Caco-2 (cell line): ENCODE measurements at regions not wholly inside any gene's neighbourhood (a gene's known extent, or its start where the extent isn't known, plus 50 kb on each side); places are given as distances from the start of the nearest gene placed in this dataset.
A peak's percentile ranks its signal among the peaks of the same experiment; 100 is the strongest.

Source experiments
- BruUV-seq: library from RNA; stranded (reverse); fragments of 400-500 nt; replicated peaks from 2 replicates; lab custom pipeline; 2021; lab: Mats Ljungman, UMichigan
- CTCF ChIA-PET: fragments of 300-600 bp; sonication (Branson Sonifier 250); formaldehyde crosslinking; loops from one replicate; lab custom pipeline; 2022; ENCODE audit warnings: antibody characterized with exemption; lab: Charles Lee
- POLR2A ChIA-PET: fragments of 300-600 bp; sonication (Branson Sonifier 250); formaldehyde crosslinking; loops from one replicate; lab custom pipeline; 2022; ENCODE audit warnings: antibody characterized with exemption; lab: Charles Lee
- DNase-seq, 2 experiments: peaks; one replicate each; pipeline versions ENCODE4 v3.0.0 to v3.0.0-alpha.2; 2020 to 2022
- H3K27me3 ChIP-seq: replicated peaks from 2 replicates; pipeline ENCODE4 v1.6.0; 2011; ENCODE audit warnings: low read length; ENCODE audit not compliant: control insufficient read depth, insufficient read depth
- H3K36me3 ChIP-seq: 2 replicates; pipeline ENCODE4 v1.5.1; 2011; ENCODE audit warnings: low read length; ENCODE audit not compliant: control insufficient read depth, insufficient read depth
- H3K4me1 ChIP-seq: fragments of 250-450 bp; sonication (Bioruptor Pico); 2 replicates; pipeline ENCODE4 v1.5.1; 2020; ENCODE audit warnings: mild to moderate bottlenecking
- H3K4me3 ChIP-seq: 2 replicates; pipeline ENCODE4 v1.5.1; 2011; ENCODE audit warnings: low read depth, mild to moderate bottlenecking, control low read depth, low read length
- H3K9me3 ChIP-seq: fragments of 250-450 bp; sonication (Bioruptor Pico); 2 replicates; pipeline ENCODE4 v1.5.1; 2020; ENCODE audit warnings: mild to moderate bottlenecking, moderate library complexity
- H3K27ac Mint-ChIP-seq: one replicate; pipeline ENCODE4 v1.8.0; 2022; ENCODE audit warnings: mixed read lengths; ENCODE audit not compliant: unreplicated experiment
- H3K27me3 Mint-ChIP-seq: one replicate; pipeline ENCODE4 v1.8.0; 2022; ENCODE audit warnings: mixed read lengths; ENCODE audit not compliant: insufficient read depth, unreplicated experiment
- H3K36me3 Mint-ChIP-seq: one replicate; pipeline ENCODE4 v1.8.0; 2022; ENCODE audit warnings: mild to moderate bottlenecking, mixed read lengths; ENCODE audit not compliant: insufficient read depth, unreplicated experiment
- H3K4me1 Mint-ChIP-seq: one replicate; pipeline ENCODE4 v1.8.0; 2022; ENCODE audit warnings: low read depth, mixed read lengths; ENCODE audit not compliant: unreplicated experiment
- H3K4me3 Mint-ChIP-seq: one replicate; pipeline ENCODE4 v1.8.0; 2022; ENCODE audit warnings: mild to moderate bottlenecking, moderate library complexity, mixed read lengths; ENCODE audit not compliant: unreplicated experiment
- H3K9me3 Mint-ChIP-seq: one replicate; pipeline ENCODE4 v1.8.0; 2022; ENCODE audit warnings: mixed read lengths; ENCODE audit not compliant: unreplicated experiment
- CTCF ChIP-seq, 2 experiments: fragments of 200-600 bp in 1 of 2; IDR thresholded peaks; 1 replicate in 1 of 2; 2 replicates in 1 of 2; pipeline versions ENCODE4 v1.5.1 to v1.8.0; 2011 to 2022; ENCODE audit warnings: antibody characterized with exemption in 1 of 2, control low read depth in 1 of 2, inconsistent platforms in 1 of 2, low read depth in 1 of 2, low read length in 1 of 2, mild to moderate bottlenecking in 1 of 2, moderate library complexity in 1 of 2; ENCODE audit not compliant: insufficient read depth in 1 of 2, severe bottlenecking in 1 of 2, unreplicated experiment in 1 of 2
- intact Hi-C: fragments of 100-400 bp; cut with micrococcal nuclease; formaldehyde crosslinking; loops from one replicate; pipeline ENCODE4 v1.10.0; 2022; ENCODE audit not compliant: unreplicated experiment

GRCh38 chr16:17839907-17840306 lies 369.1 kb upstream of the XYLT1 start:
- BruUV-seq: no TSS peak
- CTCF ChIA-PET: no interaction called here

GRCh38 chr16:17839272-17839671 lies 368.5 kb upstream of the XYLT1 start:
- Mint-ChIP-seq H3K27me3 (peaks cover 18% of the 10 kb centered on the region), H3K36me3 (no peaks in the 10 kb centered on the region), H3K4me1 (no peaks in the 10 kb centered on the region), H3K27ac (no peak overlapping the region), H3K4me3 (no peak overlapping the region), H3K9me3 (no peaks in the 10 kb centered on the region)
- no peaks in the 10 kb centered on the region for H3K36me3 ChIP-seq
- no peaks in the 10 kb centered on the region for H3K4me1 ChIP-seq
- DNase-seq: no peak
- no peaks in the 10 kb centered on the region for H3K9me3 ChIP-seq
- no peak overlapping the region for H3K4me3 ChIP-seq
- no peak for TF ChIP-seq CTCF (IDR thresholded peaks at IDR 0.05; ENCODE audit: insufficient read depth in 1 of 2, low read depth in 1 of 2, low read length in 1 of 2, severe bottlenecking in 1 of 2, unreplicated experiment in 1 of 2)
- intact Hi-C loops: no loop called here
- CTCF ChIA-PET: no interaction called here
- H3K27me3 ChIP-seq: no peaks in the 10 kb centered on the region
- POLR2A ChIA-PET: no interaction called here
- BruUV-seq: no TSS peak

More at GRCh38 chr16:17839907-17840306, 369.1 kb upstream of the XYLT1 start:
- no peaks in the 10 kb centered on the region for H3K4me1 ChIP-seq
- no peak overlapping the region for H3K4me3 Mint-ChIP-seq
- DNase-seq: no peak
- no peak overlapping the region for H3K27ac Mint-ChIP-seq
- H3K27me3 Mint-ChIP-seq: peaks cover 20% of the 10 kb centered on the region
- no peaks in the 10 kb centered on the region for H3K27me3 ChIP-seq
- POLR2A ChIA-PET: no interaction called here
- no peaks in the 10 kb centered on the region for H3K9me3 Mint-ChIP-seq
- H3K9me3 ChIP-seq: no peaks in the 10 kb centered on the region
- H3K4me3 ChIP-seq: no peak overlapping the region
- intact Hi-C loops: no loop called here
- no peaks in the 10 kb centered on the region for H3K4me1 Mint-ChIP-seq
- no peaks in the 10 kb centered on the region for H3K36me3 Mint-ChIP-seq
- TF ChIP-seq CTCF (IDR thresholded peaks at IDR 0.05; ENCODE audit: insufficient read depth in 1 of 2, low read depth in 1 of 2, low read length in 1 of 2, severe bottlenecking in 1 of 2, unreplicated experiment in 1 of 2): no peak
- no peaks in the 10 kb centered on the region for H3K36me3 ChIP-seq

GRCh38 chr16:17836868-17837602 lies 366.3 kb upstream of the XYLT1 start:
- CTCF ChIA-PET: no interaction called here
- intact Hi-C loops: no loop called here
- TF ChIP-seq CTCF (IDR thresholded peaks at IDR 0.05; ENCODE audit: insufficient read depth in 1 of 2, low read depth in 1 of 2, low read length in 1 of 2, severe bottlenecking in 1 of 2, unreplicated experiment in 1 of 2): no peak
- Histone ChIP-seq H3K27me3 (no peaks in the 10 kb centered on the region), H3K9me3 (no peaks in the 10 kb centered on the region), H3K36me3 (no peaks in the 10 kb centered on the region), H3K4me1 (no peaks in the 10 kb centered on the region), H3K4me3 (no peak overlapping the region)
- peak in 1 of 2 experiments; percentile 0 for DNase-seq
- BruUV-seq: no TSS peak
- H3K36me3 Mint-ChIP-seq: no peaks in the 10 kb centered on the region
- peaks cover 18% of the 10 kb centered on the region for H3K27me3 Mint-ChIP-seq
- H3K9me3 Mint-ChIP-seq: no peaks in the 10 kb centered on the region
- no peak overlapping the region for H3K4me3 Mint-ChIP-seq
- POLR2A ChIA-PET: no interaction called here
- H3K4me1 Mint-ChIP-seq: no peaks in the 10 kb centered on the region
- H3K27ac Mint-ChIP-seq: no peak overlapping the region
